ENCODE measurements at regions not wholly inside any gene's neighbourhood (a gene's known extent, or its start where the extent isn't known, plus 50 kb on each side); places are given as distances from the start of the nearest gene placed in this dataset.
"Not testable (repeated sequence)": the region's sequence is repeated elsewhere in the genome, so short reads cannot be mapped to it uniquely, and the experiment has no call there.

DNA sequence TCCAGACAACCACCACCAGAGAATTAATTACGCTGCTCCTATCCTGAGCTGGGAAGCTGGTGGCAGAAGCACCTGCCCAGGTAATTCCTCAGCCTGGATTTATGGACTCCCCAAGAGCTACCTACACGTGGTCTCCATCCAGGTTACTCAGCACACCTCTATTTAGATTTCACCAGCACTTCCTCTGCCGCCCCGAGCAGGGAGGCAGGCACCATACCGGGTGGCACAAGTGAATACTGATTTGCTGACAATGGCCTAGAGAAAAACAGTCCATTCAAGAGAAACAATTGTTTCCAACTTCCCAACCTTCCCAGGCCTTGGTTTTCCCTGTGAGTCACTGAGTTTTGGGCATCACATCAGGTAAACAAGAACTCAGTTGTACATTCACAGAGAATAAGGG, 134.3 kb downstream of the MATN1 start:
- Histone ChIP-seq H3K4me3 (ENCODE audit: low read length) (no peak overlapping the region), H3K27me3 (ENCODE audit: insufficient read depth, low read length) (no peaks in the 10 kb centered on the region), H3K9me3 (ENCODE audit: insufficient read depth, low read depth, low read length) (peaks cover 13% of the 10 kb centered on the region; the same call in 1 of the 2 replicates), H3K4me1 (ENCODE audit: insufficient read depth, low read length) (no peaks in the 10 kb centered on the region), H3K9ac (ENCODE audit: low read depth, low read length) (no peak overlapping the region), H3K36me3 (ENCODE audit: insufficient read depth, low read depth, low read length) (no peaks in the 10 kb centered on the region), H3K27ac (ENCODE audit: low read length) (no peak overlapping the region)

DNA sequence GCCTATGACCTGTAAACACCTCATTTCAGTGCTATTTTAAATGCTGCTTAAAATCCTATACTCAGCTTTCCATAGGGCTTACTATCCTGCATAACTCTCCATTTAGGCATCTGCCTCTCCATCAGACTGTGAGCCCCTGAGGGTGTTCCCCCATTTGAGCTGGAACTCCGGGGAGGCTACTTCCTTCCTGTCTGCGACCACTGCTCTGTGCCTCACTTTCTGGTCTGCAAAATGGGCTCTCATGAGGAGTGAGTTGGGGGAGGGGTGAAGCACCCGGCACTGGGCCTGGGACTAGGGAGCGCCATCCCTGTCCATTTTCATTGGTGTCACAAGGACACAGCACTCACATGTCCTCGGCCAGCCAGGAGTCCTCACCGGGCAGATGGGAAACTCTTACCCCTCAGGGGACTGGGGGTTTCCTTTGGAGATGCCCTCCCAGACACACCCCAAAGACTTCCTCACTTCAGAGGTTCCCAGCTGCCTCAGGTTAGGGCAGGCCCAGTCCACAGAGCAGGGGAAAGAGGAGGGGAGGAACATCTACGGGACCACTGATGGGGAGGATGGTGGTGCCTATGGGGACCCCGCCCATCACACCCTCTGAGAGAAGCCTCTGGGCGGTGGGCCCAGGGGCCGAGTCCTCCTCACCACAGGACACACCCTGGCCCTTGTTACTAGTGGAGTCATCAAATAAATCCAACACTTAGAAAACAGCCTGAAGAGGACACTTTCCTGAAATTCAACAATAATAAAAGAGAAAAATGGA, 134.9 kb downstream of the MATN1 start:
- no peaks in the 10 kb centered on the region for H3K36me3 ChIP-seq (ENCODE audit: insufficient read depth, low read depth, low read length)
- H3K4me1 ChIP-seq (ENCODE audit: insufficient read depth, low read length), result no peaks in the 10 kb centered on the region
- peaks cover 11% of the 10 kb centered on the region; the same call in 1 of the 2 replicates for H3K9me3 ChIP-seq (ENCODE audit: insufficient read depth, low read depth, low read length)
- H3K9ac ChIP-seq (ENCODE audit: low read depth, low read length), result no peak overlapping the region
- H3K27ac ChIP-seq (ENCODE audit: low read length), result no peak overlapping the region
- H3K27me3 ChIP-seq (ENCODE audit: insufficient read depth, low read length), result no peaks in the 10 kb centered on the region
- no peak overlapping the region for H3K4me3 ChIP-seq (ENCODE audit: low read length)

DNA sequence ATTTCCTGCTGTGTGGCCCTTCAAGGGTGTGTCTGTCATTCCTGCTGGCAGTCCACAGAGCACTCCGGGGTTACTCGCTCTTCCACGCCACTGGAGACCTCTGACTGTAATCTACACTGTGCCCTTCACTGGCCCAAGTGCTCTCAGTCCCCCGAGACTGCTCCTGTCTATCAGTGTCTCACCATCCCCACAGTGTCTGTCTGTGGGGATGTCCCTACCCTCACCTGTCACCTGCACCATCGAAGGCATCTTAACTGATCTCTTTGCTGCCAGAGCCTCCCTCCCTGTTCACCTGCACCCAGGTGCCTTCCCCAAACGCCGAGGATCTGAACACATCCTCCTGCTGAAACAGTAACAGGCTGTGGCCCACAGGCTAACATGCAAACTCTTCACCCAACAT, 136.7 kb downstream of the MATN1 start:
- H3K4me1 ChIP-seq (ENCODE audit: insufficient read depth, low read length), result no peaks in the 10 kb centered on the region
- H3K9me3 ChIP-seq (ENCODE audit: insufficient read depth, low read depth, low read length), result no peaks in the 10 kb centered on the region
- no peaks in the 10 kb centered on the region for H3K36me3 ChIP-seq (ENCODE audit: insufficient read depth, low read depth, low read length)
- no peak overlapping the region for H3K9ac ChIP-seq (ENCODE audit: low read depth, low read length)
- no peaks in the 10 kb centered on the region for H3K27me3 ChIP-seq (ENCODE audit: insufficient read depth, low read length)
- no peak overlapping the region for H3K27ac ChIP-seq (ENCODE audit: low read length)
- no peak overlapping the region for H3K4me3 ChIP-seq (ENCODE audit: low read length)

DNA sequence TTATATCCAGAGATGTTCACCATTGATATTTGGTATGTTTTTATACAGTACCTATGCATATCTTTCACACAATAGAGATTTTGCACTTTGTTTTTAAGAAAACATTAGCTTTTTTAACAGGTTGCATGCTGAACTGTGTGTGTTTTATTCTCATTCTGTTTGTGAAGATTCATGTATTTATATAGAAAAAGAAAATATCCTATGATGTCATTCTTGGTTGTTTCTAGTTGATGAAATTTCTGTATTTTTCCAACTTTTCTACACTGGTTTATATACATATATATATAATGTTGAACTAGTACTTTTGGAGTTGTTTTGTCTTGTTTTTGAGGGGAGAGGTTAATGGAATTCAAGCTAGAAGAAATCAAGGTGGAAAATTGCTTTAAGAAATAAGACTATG, 143.8 kb downstream of the MATN1 start:
- H3K4me1 ChIP-seq (ENCODE audit: insufficient read depth, low read length), result no peaks in the 10 kb centered on the region
- H3K27me3 ChIP-seq (ENCODE audit: insufficient read depth, low read length), result no peaks in the 10 kb centered on the region
- no peak overlapping the region for H3K27ac ChIP-seq (ENCODE audit: low read length)
- H3K9ac ChIP-seq (ENCODE audit: low read depth, low read length), result no peak overlapping the region
- no peaks in the 10 kb centered on the region for H3K9me3 ChIP-seq (ENCODE audit: insufficient read depth, low read depth, low read length)
- no peak overlapping the region for H3K4me3 ChIP-seq (ENCODE audit: low read length)
- H3K36me3 ChIP-seq (ENCODE audit: insufficient read depth, low read depth, low read length), result no peaks in the 10 kb centered on the region

DNA sequence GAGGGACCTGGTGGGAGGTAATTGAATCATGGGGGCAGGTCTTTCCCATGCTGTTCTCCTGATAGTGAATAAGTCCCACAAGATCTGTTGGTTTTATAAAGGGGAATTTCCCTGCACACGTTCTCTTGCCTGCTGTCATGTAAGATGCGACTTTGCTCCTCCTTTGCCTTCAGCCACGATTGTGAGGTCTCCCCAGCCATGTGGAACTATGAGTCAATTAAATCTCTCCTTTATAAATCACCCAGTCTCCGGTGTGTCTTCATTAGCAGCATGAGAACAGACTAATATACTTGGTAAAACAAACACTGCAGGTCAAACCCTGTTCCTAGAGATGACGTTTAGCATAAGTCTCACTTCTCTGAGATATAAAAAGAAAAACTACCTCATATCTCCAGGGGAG, 148.3 kb downstream of the MATN1 start:
- Histone ChIP-seq H3K27ac (ENCODE audit: low read length) (no peak overlapping the region), H3K9ac (ENCODE audit: low read depth, low read length) (no peak overlapping the region), H3K4me3 (ENCODE audit: low read length) (no peak overlapping the region), H3K27me3 (ENCODE audit: insufficient read depth, low read length) (no peaks in the 10 kb centered on the region), H3K4me1 (ENCODE audit: insufficient read depth, low read length) (no peaks in the 10 kb centered on the region), H3K36me3 (ENCODE audit: insufficient read depth, low read depth, low read length) (no peaks in the 10 kb centered on the region), H3K9me3 (ENCODE audit: insufficient read depth, low read depth, low read length) (no peaks in the 10 kb centered on the region)

DNA sequence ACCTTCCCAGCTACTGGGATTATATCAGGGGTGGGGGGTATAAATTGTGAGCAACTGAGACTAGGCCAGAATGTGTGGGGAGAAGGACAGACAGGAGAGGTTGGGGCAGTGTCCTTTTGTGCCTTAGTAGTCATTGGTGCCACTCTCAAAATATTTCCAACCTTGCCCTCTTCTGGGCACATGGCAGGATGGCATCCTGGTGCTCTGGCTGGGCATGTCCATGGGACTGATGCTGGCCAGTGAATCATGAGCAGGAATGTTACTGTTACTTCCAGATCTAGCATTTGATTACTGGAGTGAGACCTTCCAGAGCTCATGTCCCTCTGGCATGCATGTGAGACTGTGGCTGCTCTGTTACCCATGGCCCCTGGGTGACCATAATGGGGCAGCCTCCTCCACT, 151.2 kb downstream of the MATN1 start:
- no peak overlapping the region for H3K27ac ChIP-seq (ENCODE audit: low read length)
- H3K4me1 ChIP-seq (ENCODE audit: insufficient read depth, low read length), result no peaks in the 10 kb centered on the region
- H3K9ac ChIP-seq (ENCODE audit: low read depth, low read length), result no peak overlapping the region
- no peaks in the 10 kb centered on the region for H3K36me3 ChIP-seq (ENCODE audit: insufficient read depth, low read depth, low read length)
- H3K9me3 ChIP-seq (ENCODE audit: insufficient read depth, low read depth, low read length), result no peaks in the 10 kb centered on the region
- no peaks in the 10 kb centered on the region for H3K27me3 ChIP-seq (ENCODE audit: insufficient read depth, low read length)
- H3K4me3 ChIP-seq (ENCODE audit: low read length), result no peak overlapping the region

DNA sequence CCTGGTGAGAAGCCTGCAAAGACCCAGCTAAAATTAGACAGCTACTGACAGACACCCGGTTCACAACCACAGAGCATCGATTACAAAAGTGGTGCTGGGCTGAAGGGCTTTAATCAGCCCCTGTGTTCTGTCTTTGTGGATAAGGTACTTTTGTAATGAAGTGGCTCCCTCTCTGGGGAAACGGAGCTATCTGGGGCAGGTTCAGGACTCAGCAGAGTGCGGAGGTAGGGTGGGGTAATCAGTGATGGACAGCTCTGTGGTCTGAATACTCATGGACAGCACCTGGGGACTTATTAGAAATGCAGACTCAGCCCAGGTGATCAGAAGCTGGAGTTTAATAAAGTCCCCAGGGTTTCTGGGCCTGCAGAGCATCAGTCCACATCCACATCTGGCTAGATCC, 152.0 kb downstream of the MATN1 start:
- H3K4me1 ChIP-seq (ENCODE audit: insufficient read depth, low read length), result no peaks in the 10 kb centered on the region
- H3K9me3 ChIP-seq (ENCODE audit: insufficient read depth, low read depth, low read length), result no peaks in the 10 kb centered on the region
- H3K4me3 ChIP-seq (ENCODE audit: low read length), result no peak overlapping the region
- no peak overlapping the region for H3K9ac ChIP-seq (ENCODE audit: low read depth, low read length)
- no peaks in the 10 kb centered on the region for H3K36me3 ChIP-seq (ENCODE audit: insufficient read depth, low read depth, low read length)
- no peaks in the 10 kb centered on the region for H3K27me3 ChIP-seq (ENCODE audit: insufficient read depth, low read length)
- no peak overlapping the region for H3K27ac ChIP-seq (ENCODE audit: low read length)

DNA sequence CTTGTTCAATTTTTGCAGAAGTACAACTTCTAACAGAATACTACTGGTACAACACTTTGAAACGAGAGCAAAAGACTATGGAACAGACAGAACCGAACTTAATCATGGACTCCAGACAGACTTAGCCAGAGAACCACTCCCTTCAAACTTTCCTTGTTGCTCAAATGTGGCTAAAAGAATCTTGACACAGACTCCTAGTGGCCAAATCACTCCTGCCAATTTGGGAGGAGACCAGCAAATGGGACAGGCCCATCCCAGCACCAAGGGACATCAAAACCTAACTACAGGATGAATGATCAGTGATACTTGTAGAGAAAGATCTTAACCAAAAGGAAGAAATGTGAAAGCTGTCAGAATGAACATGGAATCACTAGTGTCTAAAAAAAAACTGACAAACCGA, 154.0 kb downstream of the MATN1 start:
- H3K4me1 ChIP-seq (ENCODE audit: insufficient read depth, low read length), result no peaks in the 10 kb centered on the region
- no peaks in the 10 kb centered on the region for H3K27me3 ChIP-seq (ENCODE audit: insufficient read depth, low read length)
- H3K36me3 ChIP-seq (ENCODE audit: insufficient read depth, low read depth, low read length), result no peaks in the 10 kb centered on the region
- H3K4me3 ChIP-seq (ENCODE audit: low read length), result no peak overlapping the region
- no peaks in the 10 kb centered on the region for H3K9me3 ChIP-seq (ENCODE audit: insufficient read depth, low read depth, low read length)
- no peak overlapping the region for H3K9ac ChIP-seq (ENCODE audit: low read depth, low read length)
- no peak overlapping the region for H3K27ac ChIP-seq (ENCODE audit: low read length)

DNA sequence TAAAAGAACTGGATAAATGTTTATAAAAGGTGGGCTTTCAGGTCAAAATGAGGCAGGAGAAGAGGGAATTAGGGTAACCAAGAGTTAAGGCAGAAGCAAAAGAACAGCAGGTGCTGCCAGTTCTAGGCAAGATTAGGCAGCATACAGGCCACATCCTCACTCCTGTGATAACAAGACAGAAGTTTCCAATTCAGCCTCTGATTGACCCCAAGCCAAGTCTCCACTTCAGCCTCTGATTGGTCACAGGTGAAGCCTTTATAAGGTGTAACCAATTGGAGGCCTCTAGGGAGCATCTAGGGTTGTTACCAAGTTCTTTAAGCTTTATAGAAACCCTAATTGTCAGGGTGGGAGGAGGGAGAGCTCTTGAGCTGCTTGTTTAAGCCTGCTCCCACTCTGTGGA, 160.8 kb downstream of the MATN1 start:
- Histone ChIP-seq H3K36me3 (ENCODE audit: insufficient read depth, low read depth, low read length) (no peaks in the 10 kb centered on the region), H3K27ac (ENCODE audit: low read length) (no peak overlapping the region), H3K4me1 (ENCODE audit: insufficient read depth, low read length) (no peaks in the 10 kb centered on the region), H3K9ac (ENCODE audit: low read depth, low read length) (no peak overlapping the region), H3K27me3 (ENCODE audit: insufficient read depth, low read length) (no peaks in the 10 kb centered on the region), H3K9me3 (ENCODE audit: insufficient read depth, low read depth, low read length) (peaks cover 23% of the 10 kb centered on the region), H3K4me3 (ENCODE audit: low read length) (no peak overlapping the region)

DNA sequence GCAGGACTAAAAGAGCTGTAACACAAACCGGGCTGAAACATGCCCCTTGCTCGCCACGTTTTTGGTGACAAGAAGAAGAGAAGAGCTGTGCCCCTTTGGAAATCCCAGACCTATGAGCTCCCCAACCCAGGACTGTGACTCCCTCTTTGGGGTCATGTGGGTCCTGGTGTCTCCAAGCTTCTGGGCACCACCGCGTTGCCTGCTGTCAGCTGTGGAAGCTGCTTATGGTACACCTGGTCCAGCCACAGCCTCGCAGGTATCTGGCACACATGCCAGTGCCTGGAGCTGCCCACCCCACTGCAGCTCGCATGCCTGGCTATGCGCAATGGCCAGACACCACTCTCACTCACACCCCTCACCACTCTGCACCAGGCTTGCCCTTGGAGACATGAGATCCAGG, 171.8 kb downstream of the MATN1 start:
- H3K9ac ChIP-seq (ENCODE audit: low read depth, low read length), result no peak overlapping the region
- H3K4me1 ChIP-seq (ENCODE audit: insufficient read depth, low read length), result no peaks in the 10 kb centered on the region
- H3K27me3 ChIP-seq (ENCODE audit: insufficient read depth, low read length), result no peaks in the 10 kb centered on the region
- no peak overlapping the region for H3K4me3 ChIP-seq (ENCODE audit: low read length)
- no peaks in the 10 kb centered on the region for H3K9me3 ChIP-seq (ENCODE audit: insufficient read depth, low read depth, low read length)
- no peak overlapping the region for H3K27ac ChIP-seq (ENCODE audit: low read length)
- no peaks in the 10 kb centered on the region for H3K36me3 ChIP-seq (ENCODE audit: insufficient read depth, low read depth, low read length)

DNA sequence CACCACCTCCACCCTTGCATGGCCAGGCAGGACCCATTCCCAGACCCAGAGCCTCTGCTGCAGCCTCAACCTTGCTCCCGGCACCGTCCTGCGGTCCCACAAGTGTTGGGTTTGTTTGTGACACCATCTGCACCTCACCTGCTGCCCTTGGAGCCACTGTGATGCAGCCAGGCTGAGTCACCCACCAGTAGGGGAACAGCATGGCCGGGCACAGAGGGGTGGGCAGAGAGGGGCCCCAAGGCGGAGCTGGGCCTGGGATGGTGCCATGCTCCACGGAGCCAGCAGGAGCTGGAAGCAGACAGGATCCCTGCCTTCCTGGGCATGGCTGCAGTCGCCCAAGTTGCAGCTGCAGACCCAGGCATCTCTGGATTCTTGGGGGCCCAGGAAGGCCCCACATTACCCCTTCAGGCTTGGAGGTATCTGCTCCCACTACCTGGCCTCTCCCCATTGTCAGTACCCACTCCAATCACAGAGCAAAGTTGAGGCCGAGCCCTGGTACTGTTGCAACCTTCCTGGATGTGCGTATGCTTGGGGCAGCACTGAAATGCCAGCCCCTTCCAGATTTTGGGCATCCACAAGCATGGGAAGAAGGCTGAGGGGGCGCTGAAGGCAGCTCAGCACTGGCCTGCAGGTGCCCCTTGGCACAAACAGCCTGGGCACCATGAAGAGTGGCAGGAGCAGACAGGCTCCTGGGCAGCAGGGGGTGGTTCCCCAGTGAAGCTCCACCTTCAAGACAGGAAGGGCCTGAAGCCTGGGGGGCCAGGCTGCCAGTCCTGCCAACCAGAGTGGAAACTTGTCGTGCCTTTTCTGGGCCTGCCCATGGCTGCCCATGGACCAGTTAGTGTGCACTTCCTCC, 172.8 kb downstream of the MATN1 start:
- Histone ChIP-seq H3K36me3 (ENCODE audit: insufficient read depth, low read depth, low read length) (no peaks in the 10 kb centered on the region), H3K27me3 (ENCODE audit: insufficient read depth, low read length) (no peaks in the 10 kb centered on the region), H3K27ac (ENCODE audit: low read length) (no peak overlapping the region), H3K9me3 (ENCODE audit: insufficient read depth, low read depth, low read length) (no peaks in the 10 kb centered on the region), H3K4me1 (ENCODE audit: insufficient read depth, low read length) (no peaks in the 10 kb centered on the region), H3K4me3 (ENCODE audit: low read length) (no peak overlapping the region), H3K9ac (ENCODE audit: low read depth, low read length) (no peak overlapping the region)

DNA sequence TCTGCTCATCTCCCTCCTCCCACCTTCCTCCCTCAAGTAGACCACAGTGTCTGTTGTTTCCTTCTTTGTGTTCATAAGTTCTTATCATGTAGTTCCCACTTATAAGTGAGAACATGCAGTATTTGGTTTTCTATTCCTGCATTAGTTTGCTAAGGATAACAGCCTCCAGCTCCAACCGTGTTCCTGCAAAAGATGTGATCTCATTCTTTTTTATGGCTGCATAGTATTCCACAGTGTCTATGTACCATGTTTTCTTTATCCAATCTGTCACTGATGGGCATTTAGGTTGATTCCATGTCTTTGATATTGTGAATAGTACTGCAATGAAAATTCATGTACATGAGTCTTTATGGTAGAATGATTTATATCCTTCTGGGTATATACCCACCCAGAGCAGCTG, 173.5 kb downstream of the MATN1 start:
- H3K27ac ChIP-seq (ENCODE audit: low read length); H3K36me3 ChIP-seq (ENCODE audit: insufficient read depth, low read depth, low read length); H3K27me3 ChIP-seq (ENCODE audit: insufficient read depth, low read length); H3K9me3 ChIP-seq (ENCODE audit: insufficient read depth, low read depth, low read length); H3K4me1 ChIP-seq (ENCODE audit: insufficient read depth, low read length); H3K9ac ChIP-seq (ENCODE audit: low read depth, low read length); H3K4me3 ChIP-seq (ENCODE audit: low read length): not testable (repeated sequence)
